MCF 10A (cell line): ENCODE measurements at regions not wholly inside any gene's neighbourhood (a gene's known extent, or its start where the extent isn't known, plus 50 kb on each side); places are given as distances from the start of the nearest gene placed in this dataset.

Source experiments
- BruUV-seq: library from RNA; stranded (reverse); fragments of 400-500 nt; replicated peaks from 2 replicates; lab custom pipeline; 2021; lab: Mats Ljungman, UMichigan
- CTCF ChIA-PET: fragments of 300-600 bp; sonication (Branson Sonifier 250); formaldehyde crosslinking; extraction: SDS; loops from one replicate; lab custom pipeline; 2021; ENCODE audit warnings: antibody characterized with exemption, inconsistent platforms; lab: Yijun Ruan, JAX
- POLR2A ChIA-PET: fragments of 300-600, 350-650 bp; sonication (Branson Sonifier 250); formaldehyde crosslinking; extraction: SDS; loops from one replicate; lab custom pipeline; 2020; ENCODE audit warnings: antibody characterized with exemption, inconsistent platforms; lab: Yijun Ruan, JAX
- DNase-seq: peaks from one replicate; pipeline ENCODE4 v3.0.0-alpha.2; 2018; ENCODE audit not compliant: unreplicated experiment
- H3K27ac Mint-ChIP-seq: one replicate; pipeline ENCODE4 v1.8.0; 2022; ENCODE audit warnings: mild to moderate bottlenecking, low read depth, mixed read lengths; ENCODE audit not compliant: unreplicated experiment
- H3K27me3 Mint-ChIP-seq: one replicate; pipeline ENCODE4 v1.8.0; 2022; ENCODE audit warnings: mixed read lengths; ENCODE audit not compliant: insufficient read depth, unreplicated experiment
- H3K36me3 Mint-ChIP-seq: one replicate; pipeline ENCODE4 v1.8.0; 2022; ENCODE audit warnings: mild to moderate bottlenecking, moderate library complexity, mixed read lengths; ENCODE audit not compliant: insufficient read depth, unreplicated experiment
- H3K4me1 Mint-ChIP-seq: one replicate; pipeline ENCODE4 v1.8.0; 2022; ENCODE audit warnings: mixed read lengths; ENCODE audit not compliant: insufficient read depth, unreplicated experiment
- H3K4me3 Mint-ChIP-seq: one replicate; pipeline ENCODE4 v1.8.0; 2022; ENCODE audit warnings: mild to moderate bottlenecking, moderate library complexity, mixed read lengths; ENCODE audit not compliant: unreplicated experiment
- H3K9me3 Mint-ChIP-seq: one replicate; pipeline ENCODE4 v1.8.0; 2022; ENCODE audit warnings: mixed read lengths; ENCODE audit not compliant: unreplicated experiment
- intact Hi-C: fragments of 100-400 bp; cut with micrococcal nuclease; formaldehyde crosslinking; loops from 2 replicates; pipeline ENCODE4 v1.14.1; 2022
- TF ChIP-seq, protein P1 (sequence below): fragments of 200-600 bp; IDR thresholded peaks from one replicate; pipeline ENCODE4 v1.8.0; 2022; ENCODE audit warnings: antibody characterized with exemption, mild to moderate bottlenecking; ENCODE audit not compliant: unreplicated experiment

DNA sequence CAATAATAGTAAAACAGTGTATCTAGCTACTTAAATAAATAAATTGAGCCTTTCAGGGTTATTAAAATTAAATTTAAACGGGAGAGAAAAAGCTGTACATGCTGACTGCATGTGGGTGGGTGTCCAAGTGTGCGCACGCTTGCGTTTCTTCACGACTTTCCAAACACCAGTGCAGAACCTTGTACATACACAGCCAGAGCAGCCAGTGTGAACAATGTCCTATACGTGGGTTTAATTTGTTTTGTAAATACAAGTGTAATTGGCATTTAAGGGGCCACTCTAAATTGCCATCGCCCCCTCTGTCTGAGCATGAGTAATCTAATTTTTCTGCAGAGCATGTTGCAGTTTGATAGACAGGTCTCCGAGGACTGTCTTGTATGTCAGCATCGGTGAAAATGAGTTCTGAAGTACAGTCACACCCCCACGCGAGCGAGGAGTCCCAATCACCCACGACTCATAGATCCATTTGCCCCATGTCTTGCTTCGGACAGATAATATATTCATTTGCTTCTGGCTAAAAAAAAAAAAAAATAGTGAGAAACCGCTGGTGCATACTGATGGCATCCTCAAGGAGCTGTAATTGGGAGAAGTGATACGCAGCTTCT lies 121.8 kb upstream of the ARRDC4 start:
- TF ChIP-seq, protein P1, sequence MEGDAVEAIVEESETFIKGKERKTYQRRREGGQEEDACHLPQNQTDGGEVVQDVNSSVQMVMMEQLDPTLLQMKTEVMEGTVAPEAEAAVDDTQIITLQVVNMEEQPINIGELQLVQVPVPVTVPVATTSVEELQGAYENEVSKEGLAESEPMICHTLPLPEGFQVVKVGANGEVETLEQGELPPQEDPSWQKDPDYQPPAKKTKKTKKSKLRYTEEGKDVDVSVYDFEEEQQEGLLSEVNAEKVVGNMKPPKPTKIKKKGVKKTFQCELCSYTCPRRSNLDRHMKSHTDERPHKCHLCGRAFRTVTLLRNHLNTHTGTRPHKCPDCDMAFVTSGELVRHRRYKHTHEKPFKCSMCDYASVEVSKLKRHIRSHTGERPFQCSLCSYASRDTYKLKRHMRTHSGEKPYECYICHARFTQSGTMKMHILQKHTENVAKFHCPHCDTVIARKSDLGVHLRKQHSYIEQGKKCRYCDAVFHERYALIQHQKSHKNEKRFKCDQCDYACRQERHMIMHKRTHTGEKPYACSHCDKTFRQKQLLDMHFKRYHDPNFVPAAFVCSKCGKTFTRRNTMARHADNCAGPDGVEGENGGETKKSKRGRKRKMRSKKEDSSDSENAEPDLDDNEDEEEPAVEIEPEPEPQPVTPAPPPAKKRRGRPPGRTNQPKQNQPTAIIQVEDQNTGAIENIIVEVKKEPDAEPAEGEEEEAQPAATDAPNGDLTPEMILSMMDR: no peak
- Mint-ChIP-seq H3K9me3 (no peaks in the 10 kb centered on the region), H3K27me3 (no peaks in the 10 kb centered on the region), H3K4me1 (no peaks in the 10 kb centered on the region), H3K4me3 (no peak overlapping the region), H3K36me3 (no peaks in the 10 kb centered on the region), H3K27ac (no peak overlapping the region)
- POLR2A ChIA-PET: interaction anchor here (0.7 kb wide), 1 partner anchor 8 kb away, joined by 4 read pairs; no protein-coding TSS in a partner anchor
- no peak for DNase-seq
- intact Hi-C loops: no loop called here
- no TSS peak for BruUV-seq
- CTCF ChIA-PET: interaction anchor here (0.7 to 0.9 kb wide), 2 partner anchors 12 to 83 kb away, joined by 4 read pairs; no protein-coding TSS in a partner anchor

DNA sequence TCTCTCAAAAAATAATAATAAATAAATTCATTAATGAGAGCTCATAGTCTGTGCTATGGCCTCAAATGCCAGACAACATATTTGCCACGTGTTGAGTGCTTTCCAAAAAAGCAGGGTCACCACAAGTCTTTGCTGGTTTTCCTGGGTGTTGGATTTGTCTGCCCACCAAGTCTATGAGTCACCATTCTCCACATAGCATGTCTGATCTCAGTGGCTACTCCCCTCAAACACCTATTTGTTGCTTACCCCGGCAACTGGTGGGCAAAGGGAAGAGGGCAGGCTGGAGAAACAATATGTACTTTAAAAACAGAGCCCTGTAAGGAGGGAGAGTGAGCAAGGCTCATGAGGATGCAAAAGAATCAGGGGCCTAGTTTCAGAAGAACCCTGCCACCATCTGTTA lies 120.0 kb upstream of the ARRDC4 start:
- TF ChIP-seq, protein P1: no peak
- H3K4me3 Mint-ChIP-seq: no peak overlapping the region
- no peaks in the 10 kb centered on the region for H3K36me3 Mint-ChIP-seq
- H3K9me3 Mint-ChIP-seq: no peaks in the 10 kb centered on the region
- no TSS peak for BruUV-seq
- intact Hi-C loops: no loop called here
- H3K4me1 Mint-ChIP-seq: no peaks in the 10 kb centered on the region
- H3K27me3 Mint-ChIP-seq: no peaks in the 10 kb centered on the region
- H3K27ac Mint-ChIP-seq: no peak overlapping the region
- DNase-seq: no peak
- ChIA-PET POLR2A (interaction anchor here (0.7 kb wide), 1 partner anchor 17 kb away, joined by 3 read pairs; no protein-coding TSS in a partner anchor), CTCF (no interaction called here)

DNA sequence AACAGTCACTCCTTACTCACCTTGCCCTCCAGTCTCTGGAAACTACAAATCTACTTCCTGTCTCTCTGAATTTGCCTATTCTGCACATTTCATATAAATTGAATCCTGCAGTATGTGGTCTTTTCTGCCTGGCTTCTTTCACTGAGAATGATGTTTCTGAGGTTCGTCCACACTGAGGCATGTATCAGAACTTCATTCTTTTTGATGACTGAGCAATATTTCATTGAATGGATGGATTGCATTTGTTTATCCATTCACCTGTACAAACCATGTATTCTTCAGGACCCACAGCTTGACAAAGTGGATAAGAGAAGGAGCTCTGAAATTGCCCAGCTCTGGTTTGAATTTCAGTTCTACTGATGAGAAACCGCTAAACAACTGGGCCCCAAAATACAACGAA lies 118.9 kb upstream of the ARRDC4 start:
- TF ChIP-seq, protein P1: no peak
- H3K9me3 Mint-ChIP-seq: no peaks in the 10 kb centered on the region
- no peak for DNase-seq
- no peak overlapping the region for H3K27ac Mint-ChIP-seq
- H3K36me3 Mint-ChIP-seq: no peaks in the 10 kb centered on the region
- H3K4me3 Mint-ChIP-seq: no peak overlapping the region
- H3K27me3 Mint-ChIP-seq: no peaks in the 10 kb centered on the region
- ChIA-PET CTCF (no interaction called here), POLR2A (interaction anchor here (0.6 kb wide), 1 partner anchor 95 kb away, joined by 3 read pairs; no protein-coding TSS in a partner anchor)
- no peaks in the 10 kb centered on the region for H3K4me1 Mint-ChIP-seq
- intact Hi-C loops: no loop called here
- no TSS peak for BruUV-seq

DNA sequence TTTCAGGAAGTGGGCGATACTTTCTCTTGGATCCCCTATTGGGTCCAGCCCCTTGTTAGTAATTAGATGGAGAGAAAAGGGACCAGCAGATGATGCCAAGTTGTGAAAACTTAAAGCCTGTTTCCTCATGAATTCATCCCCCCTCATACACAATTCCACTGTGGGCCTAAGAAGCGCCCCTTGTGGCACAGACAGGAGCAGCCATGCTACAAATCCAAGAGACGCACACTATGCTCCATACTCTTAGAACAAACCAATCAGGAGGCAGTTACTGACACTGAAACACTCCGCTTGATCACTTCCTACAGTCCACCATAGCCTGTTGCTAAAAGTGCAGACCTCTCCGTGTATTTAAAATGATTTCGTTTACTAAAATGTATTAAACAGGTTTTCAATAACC lies 111.3 kb upstream of the ARRDC4 start:
- Mint-ChIP-seq H3K27ac (no peak overlapping the region), H3K4me1 (no peaks in the 10 kb centered on the region), H3K4me3 (no peak overlapping the region), H3K9me3 (peaks cover 7% of the 10 kb centered on the region), H3K27me3 (no peaks in the 10 kb centered on the region), H3K36me3 (no peaks in the 10 kb centered on the region)
- TF ChIP-seq, protein P1: no peak
- intact Hi-C loops: no loop called here
- CTCF ChIA-PET: no interaction called here
- no TSS peak for BruUV-seq
- POLR2A ChIA-PET: no interaction called here
- DNase-seq: no peak
